Adrenal gland (tissue), 9 donors: ENCODE measurements at regions not wholly inside any gene's neighbourhood (a gene's known extent, or its start where the extent isn't known, plus 50 kb on each side); places are given as distances from the start of the nearest gene placed in this dataset.
"Not testable (repeated sequence)": the region's sequence is repeated elsewhere in the genome, so short reads cannot be mapped to it uniquely, and the experiment has no call there.

Experiments
- DNase-seq, 7 donors: peaks; one replicate each; pipeline ENCODE4 v3.0.0-alpha.2; 2019 to 2020
- H3K27ac ChIP-seq, 5 donors: fragments of 200-600 bp; sonication (generic) in 4 of 5; 1 replicate in 3 of 5; 2 replicates in 2 of 5; pipeline versions ENCODE4 v1.5.1 to v1.8.0; 2016 to 2020; ENCODE audit warnings: mild to moderate bottlenecking in 1 of 5
- H3K27me3 ChIP-seq: fragments of 200-600 bp; 2 replicates; pipeline ENCODE4 v1.8.0; 2021
- H3K36me3 ChIP-seq, 2 donors: fragments of 200-600 bp; replicated peaks in 1 of 2; 1 replicate in 1 of 2; 2 replicates in 1 of 2; pipeline versions ENCODE4 v1.5.1 to v1.8.0; 2018 to 2022
- H3K4me1 ChIP-seq, 2 donors: fragments of 200-600 bp; replicated peaks in 1 of 2; 1 replicate in 1 of 2; 2 replicates in 1 of 2; pipeline versions ENCODE4 v1.5.1 to v1.8.0; 2018 to 2021
- H3K4me3 ChIP-seq, 4 donors: fragments of 200-600 bp; sonication (generic) in 3 of 4; one replicate each; pipeline ENCODE4 v1.5.1; 2016 to 2018
- H3K9me3 ChIP-seq, 3 donors: fragments of 200-600 bp; sonication (generic) in 1 of 3; replicated peaks in 1 of 3; 1 replicate in 2 of 3; 2 replicates in 1 of 3; pipeline versions ENCODE4 v1.5.1 to v1.8.0; 2016 to 2021
- POLR2A ChIP-seq, 2 donors: fragments of 450-650 bp; IDR thresholded peaks; one replicate each; pipeline ENCODE4 v1.6.1; 2017; ENCODE audit warnings: antibody characterized with exemption in 2 of 2, mild to moderate bottlenecking in 2 of 2, moderate library complexity in 1 of 2
- WGBS, 4 donors: extraction: QIAGEN DNeasy Blood & Tissue Kit in 2 of 4; methylation state at CpG; one replicate each; pipeline versions ENCODE4 v1.1.5 to v1.1.7; 2013 to 2017; 5-methylcytosine and 5-hydroxymethylcytosine counted together
- intact Hi-C, 2 donors: fragments of 100-400 bp; cut with DNase I; formaldehyde crosslinking; loops; one replicate each; pipeline versions ENCODE4 v1.14.1 to v1.15.0; 2022 to 2023
- TF ChIP-seq, protein P1 (sequence below), 6 experiments: fragments of 450-650 bp in 4 of 6; fragments of 200-600 bp in 2 of 6; sonication (generic) in 1 of 6; IDR thresholded peaks; 1 replicate in 5 of 6; 2 replicates in 1 of 6; pipeline versions ENCODE4 v1.5.1 to v1.8.0; 2016 to 2021; ENCODE audit warnings: antibody characterized with exemption in 6 of 6, mild to moderate bottlenecking in 2 of 6, moderate library complexity in 1 of 6
- donor health status: healthy with polysubstance abuse.
- donor health status: Bipolar disorder and iron deficiency.
- donor health status: DM: yes; HTN: yes; CAD: no.
- donor health status: DM: no; HTN: no; CAD: no.
- donor health status: DM: no; HTN: no; CAD: no.

DNA sequence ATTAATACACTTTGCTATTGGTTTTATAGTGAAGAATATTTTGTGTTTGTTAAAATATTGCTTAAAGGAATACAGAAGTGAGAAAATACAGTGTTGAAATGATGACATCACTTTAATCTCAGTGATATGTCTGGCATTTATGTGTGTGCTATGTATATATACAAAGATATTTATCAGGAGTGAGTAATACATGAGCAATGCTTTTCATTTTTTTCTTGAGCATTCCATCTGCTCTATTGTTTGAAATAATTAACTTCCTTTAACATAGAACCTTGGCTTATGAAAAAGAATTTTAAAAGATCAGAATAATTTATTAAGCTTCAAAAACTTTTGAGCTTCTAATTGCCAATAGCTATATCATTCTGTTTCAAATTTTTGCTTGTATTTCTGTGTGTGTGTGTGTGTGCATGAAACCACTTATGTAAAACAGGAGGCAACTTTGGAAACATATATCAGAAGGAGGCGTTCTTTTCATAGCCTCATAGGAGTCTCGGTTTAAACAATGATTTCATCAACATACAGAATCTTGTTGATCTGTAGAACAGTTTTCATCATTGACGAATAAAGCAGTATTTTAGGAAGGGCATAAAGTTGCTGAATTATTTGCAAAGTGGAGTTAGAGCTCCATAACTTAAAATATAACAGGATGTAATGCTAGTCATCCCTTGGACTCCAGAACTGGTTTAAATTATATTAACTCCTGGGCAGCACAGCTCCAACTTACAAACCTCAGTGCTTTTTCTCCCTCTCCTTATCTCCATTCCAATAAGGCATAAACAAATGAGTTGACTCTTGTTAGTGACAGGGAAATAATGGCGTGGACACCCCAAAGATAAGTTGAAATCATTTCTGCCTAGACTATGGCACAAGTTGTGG, 228.4 kb upstream of the DGKB start:
- TF ChIP-seq POLR2A (IDR thresholded peaks at IDR 0.05) = no peak
- no peak overlapping the region for H3K4me3 ChIP-seq
- no peak overlapping the region for H3K27ac ChIP-seq
- no peaks in the 10 kb centered on the region for H3K36me3 ChIP-seq
- H3K9me3 ChIP-seq = no peaks in the 10 kb centered on the region
- H3K4me1 ChIP-seq = no peaks in the 10 kb centered on the region
- intact Hi-C loops = no loop called here
- 61 to 79% (median 70%) methylated on average over 4 of the region's 4 CpGs for WGBS, 4 donors
- no peaks in the 10 kb centered on the region for H3K27me3 ChIP-seq
- DNase-seq = no peak

DNA sequence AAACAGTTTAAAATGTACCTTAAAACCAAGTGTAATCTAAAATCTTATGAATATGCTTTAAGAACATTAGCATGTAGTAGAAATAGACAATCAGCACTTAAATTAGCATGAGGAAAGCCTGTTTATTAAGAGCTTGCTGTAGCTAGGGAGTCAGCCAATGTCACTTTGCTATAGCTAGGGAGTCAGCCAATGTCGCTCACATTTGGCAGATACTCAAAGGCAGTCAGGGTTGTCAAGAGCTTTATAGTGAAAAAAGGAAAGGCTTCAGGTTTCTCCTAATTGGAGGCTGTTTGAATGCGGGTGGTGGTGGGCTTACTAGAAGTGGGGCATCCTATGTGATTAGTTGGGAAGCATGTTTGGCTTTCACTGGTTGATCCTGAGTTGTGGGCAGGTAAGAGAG, 226.2 kb upstream of the DGKB start:
- Histone ChIP-seq H3K4me3 (no peak overlapping the region), H3K9me3 (no peaks in the 10 kb centered on the region), H3K36me3 (no peaks in the 10 kb centered on the region), H3K4me1 (no peaks in the 10 kb centered on the region), H3K27me3 (no peaks in the 10 kb centered on the region), H3K27ac (no peak overlapping the region)
- no peak for TF ChIP-seq POLR2A (IDR thresholded peaks at IDR 0.05)
- TF ChIP-seq, protein P1, sequence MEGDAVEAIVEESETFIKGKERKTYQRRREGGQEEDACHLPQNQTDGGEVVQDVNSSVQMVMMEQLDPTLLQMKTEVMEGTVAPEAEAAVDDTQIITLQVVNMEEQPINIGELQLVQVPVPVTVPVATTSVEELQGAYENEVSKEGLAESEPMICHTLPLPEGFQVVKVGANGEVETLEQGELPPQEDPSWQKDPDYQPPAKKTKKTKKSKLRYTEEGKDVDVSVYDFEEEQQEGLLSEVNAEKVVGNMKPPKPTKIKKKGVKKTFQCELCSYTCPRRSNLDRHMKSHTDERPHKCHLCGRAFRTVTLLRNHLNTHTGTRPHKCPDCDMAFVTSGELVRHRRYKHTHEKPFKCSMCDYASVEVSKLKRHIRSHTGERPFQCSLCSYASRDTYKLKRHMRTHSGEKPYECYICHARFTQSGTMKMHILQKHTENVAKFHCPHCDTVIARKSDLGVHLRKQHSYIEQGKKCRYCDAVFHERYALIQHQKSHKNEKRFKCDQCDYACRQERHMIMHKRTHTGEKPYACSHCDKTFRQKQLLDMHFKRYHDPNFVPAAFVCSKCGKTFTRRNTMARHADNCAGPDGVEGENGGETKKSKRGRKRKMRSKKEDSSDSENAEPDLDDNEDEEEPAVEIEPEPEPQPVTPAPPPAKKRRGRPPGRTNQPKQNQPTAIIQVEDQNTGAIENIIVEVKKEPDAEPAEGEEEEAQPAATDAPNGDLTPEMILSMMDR (IDR thresholded peaks at IDR 0.05) = no peak
- DNase-seq = no peak
- intact Hi-C loops = no loop called here
- 67 to 72% (median 71%) methylated on average over 2 of the region's 2 CpGs for WGBS, 4 donors

DNA sequence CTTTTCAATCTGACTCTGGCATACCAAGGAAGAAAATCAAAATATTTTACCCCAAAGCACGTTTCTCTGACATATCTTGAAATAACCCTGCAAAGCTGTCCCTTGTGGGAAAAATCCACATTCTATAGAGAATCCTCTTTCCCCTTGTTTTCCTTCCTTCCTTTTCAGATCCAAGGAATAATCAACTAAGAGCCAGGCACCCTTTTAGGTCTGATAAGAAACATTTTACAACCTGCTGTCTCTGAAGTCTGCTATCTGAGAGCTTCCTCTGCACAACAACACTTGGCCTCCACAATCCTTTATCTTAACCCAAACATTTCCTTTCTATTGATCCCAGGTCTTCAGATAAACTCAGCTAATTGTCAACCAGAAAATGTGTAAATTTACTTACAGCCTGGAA, 224.1 kb upstream of the DGKB start:
- 34 to 49% (median 41%) methylated on average over 1 of the region's 1 CpG for WGBS, 4 donors
- H3K27me3 ChIP-seq, intact Hi-C loops, H3K9me3 ChIP-seq, H3K36me3 ChIP-seq, DNase-seq, H3K4me1 ChIP-seq, H3K27ac ChIP-seq, H3K4me3 ChIP-seq: not testable (repeated sequence)

DNA sequence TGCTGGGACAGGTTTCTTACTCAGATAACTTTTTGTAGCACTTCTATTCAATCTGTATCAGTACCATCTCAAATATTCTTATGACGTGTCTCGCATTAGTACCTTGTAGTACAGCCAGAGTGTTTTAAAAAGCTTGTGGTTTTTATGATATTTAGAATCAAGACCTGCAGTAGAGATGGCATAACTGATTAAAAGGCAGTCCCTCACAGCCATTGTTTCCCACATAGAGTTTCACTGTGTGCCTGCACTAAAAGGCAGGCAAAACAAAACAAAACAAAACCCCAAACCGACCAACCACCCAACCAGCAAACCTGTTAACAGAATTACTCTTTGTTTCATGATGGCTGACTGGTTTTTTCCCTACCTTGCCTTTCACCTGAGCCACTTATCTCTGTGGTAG, 221.3 kb upstream of the DGKB start:
- intact Hi-C loops = no loop called here
- Histone ChIP-seq H3K9me3 (no peaks in the 10 kb centered on the region), H3K36me3 (no peaks in the 10 kb centered on the region), H3K27ac (no peak overlapping the region), H3K4me1 (no peaks in the 10 kb centered on the region), H3K4me3 (no peak overlapping the region), H3K27me3 (no peaks in the 10 kb centered on the region)
- WGBS, 4 donors = 42 to 63% (median 50%) methylated on average over 3 of the region's 3 CpGs
- TF ChIP-seq, protein P1 (IDR thresholded peaks at IDR 0.05) = no peak
- TF ChIP-seq POLR2A (IDR thresholded peaks at IDR 0.05) = no peak
- DNase-seq = no peak

DNA sequence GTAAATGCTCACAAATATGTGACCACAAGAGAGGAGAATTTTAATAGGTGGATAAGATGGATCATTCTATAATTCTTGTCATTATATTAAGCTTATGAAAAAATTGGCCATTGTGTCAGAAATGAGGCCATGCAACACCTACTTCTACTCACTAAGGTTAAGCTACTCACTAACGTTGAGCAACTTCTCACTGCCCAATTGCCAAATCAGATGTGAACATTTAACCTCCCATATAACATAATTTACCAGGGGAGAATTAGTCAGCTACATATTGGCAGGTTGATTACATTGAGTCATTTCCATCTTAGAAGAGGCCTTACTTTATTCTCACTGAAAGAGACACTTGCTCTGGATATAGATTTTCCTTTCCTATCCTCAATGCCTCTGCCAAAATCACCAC, 211.2 kb upstream of the DGKB start:
- Histone ChIP-seq H3K27ac (no peak overlapping the region), H3K27me3 (no peaks in the 10 kb centered on the region), H3K9me3 (no peaks in the 10 kb centered on the region), H3K4me1 (no peaks in the 10 kb centered on the region), H3K4me3 (no peak overlapping the region), H3K36me3 (no peaks in the 10 kb centered on the region)
- no peak for DNase-seq
- intact Hi-C loops = no loop called here
- TF ChIP-seq, protein P1 (IDR thresholded peaks at IDR 0.05) = no peak
- TF ChIP-seq POLR2A (IDR thresholded peaks at IDR 0.05) = no peak
- WGBS, 4 donors = 58 to 87% (median 73%) methylated on average over 1 of the region's 1 CpG
